ENCODE measurements at regions not wholly inside any gene's neighbourhood (a gene's known extent, or its start where the extent isn't known, plus 50 kb on each side); places are given as distances from the start of the nearest gene placed in this dataset.
A peak's percentile ranks its signal among the peaks of the same experiment; 100 is the strongest.
"Not testable (repeated sequence)": the region's sequence is repeated elsewhere in the genome, so short reads cannot be mapped to it uniquely, and the experiment has no call there.

- Histone ChIP-seq H4K20me1 (ENCODE audit: insufficient read depth, low read length) (no peaks in the 10 kb centered on the region), H3K4me1 (ENCODE audit: insufficient read depth, low read length) (no peaks in the 10 kb centered on the region), H3K79me2 (ENCODE audit: insufficient read depth, low read length) (no peaks in the 10 kb centered on the region), H3K9me3 (ENCODE audit: low read depth, low read length) (no peaks in the 10 kb centered on the region), H3K27ac (ENCODE audit: low read depth, low read length) (no peak overlapping the region), H3K27me3 (ENCODE audit: insufficient read depth, low read length) (no peaks in the 10 kb centered on the region), H3K4me3 (ENCODE audit: insufficient read depth, low read length) (no peak overlapping the region), H3K4me2 (ENCODE audit: insufficient read depth, low read length) (no peak overlapping the region), H2AFZ (ENCODE audit: low read length) (no peak overlapping the region), H3K36me3 (ENCODE audit: insufficient read depth, low read length) (no peaks in the 10 kb centered on the region)
- TF ChIP-seq CTCF (IDR thresholded peaks at IDR 0.05; ENCODE audit: extremely low read depth, low read depth, low read length) = no peak
- no peak for DNase-seq (ENCODE audit: insufficient read length, low spot score, missing footprints)
Measured at GRCh38 chr3:66933233-66933632, 64.9 kb upstream of the KBTBD8 start.

GRCh38 chr3:66934041-66934440 is 64.1 kb upstream of the KBTBD8 start:
- no peaks in the 10 kb centered on the region for H3K27me3 ChIP-seq (ENCODE audit: insufficient read depth, low read length)
- no peak overlapping the region for H3K4me2 ChIP-seq (ENCODE audit: insufficient read depth, low read length)
- no peaks in the 10 kb centered on the region for H3K9me3 ChIP-seq (ENCODE audit: low read depth, low read length)
- no peaks in the 10 kb centered on the region for H3K4me1 ChIP-seq (ENCODE audit: insufficient read depth, low read length)
- no peak overlapping the region for H3K27ac ChIP-seq (ENCODE audit: low read depth, low read length)
- H3K79me2 ChIP-seq (ENCODE audit: insufficient read depth, low read length) = no peaks in the 10 kb centered on the region
- H3K4me3 ChIP-seq (ENCODE audit: insufficient read depth, low read length) = no peak overlapping the region
- no peaks in the 10 kb centered on the region for H4K20me1 ChIP-seq (ENCODE audit: insufficient read depth, low read length)
- no peaks in the 10 kb centered on the region for H3K36me3 ChIP-seq (ENCODE audit: insufficient read depth, low read length)
- H2AFZ ChIP-seq (ENCODE audit: low read length) = no peak overlapping the region
- no peak for TF ChIP-seq CTCF (IDR thresholded peaks at IDR 0.05; ENCODE audit: extremely low read depth, low read depth, low read length)
- no peak for DNase-seq (ENCODE audit: insufficient read length, low spot score, missing footprints)

- H3K4me3 ChIP-seq (ENCODE audit: insufficient read depth, low read length) = no peak overlapping the region
- TF ChIP-seq CTCF (IDR thresholded peaks at IDR 0.05; ENCODE audit: extremely low read depth, low read depth, low read length) = no peak
- no peaks in the 10 kb centered on the region for H3K36me3 ChIP-seq (ENCODE audit: insufficient read depth, low read length)
- H3K79me2 ChIP-seq (ENCODE audit: insufficient read depth, low read length) = no peaks in the 10 kb centered on the region
- no peak overlapping the region for H3K4me2 ChIP-seq (ENCODE audit: insufficient read depth, low read length)
- H3K9me3 ChIP-seq (ENCODE audit: low read depth, low read length) = no peaks in the 10 kb centered on the region
- DNase-seq (ENCODE audit: insufficient read length, low spot score, missing footprints) = no peak
- H2AFZ ChIP-seq (ENCODE audit: low read length) = no peak overlapping the region
- no peaks in the 10 kb centered on the region for H4K20me1 ChIP-seq (ENCODE audit: insufficient read depth, low read length)
- no peak overlapping the region for H3K27ac ChIP-seq (ENCODE audit: low read depth, low read length)
- H3K4me1 ChIP-seq (ENCODE audit: insufficient read depth, low read length) = no peaks in the 10 kb centered on the region
- H3K27me3 ChIP-seq (ENCODE audit: insufficient read depth, low read length) = no peaks in the 10 kb centered on the region
Measured at GRCh38 chr3:66934725-66935124, 63.4 kb upstream of the KBTBD8 start.

- H4K20me1 ChIP-seq (ENCODE audit: insufficient read depth, low read length); H3K4me2 ChIP-seq (ENCODE audit: insufficient read depth, low read length); H3K36me3 ChIP-seq (ENCODE audit: insufficient read depth, low read length); H3K27me3 ChIP-seq (ENCODE audit: insufficient read depth, low read length); H3K79me2 ChIP-seq (ENCODE audit: insufficient read depth, low read length); H3K27ac ChIP-seq (ENCODE audit: low read depth, low read length); H3K4me3 ChIP-seq (ENCODE audit: insufficient read depth, low read length); H3K4me1 ChIP-seq (ENCODE audit: insufficient read depth, low read length); H3K9me3 ChIP-seq (ENCODE audit: low read depth, low read length): not testable (repeated sequence)
- DNase-seq (ENCODE audit: insufficient read length, low spot score, missing footprints) = peak; percentile 13
- H2AFZ ChIP-seq (ENCODE audit: low read length) = peak overlapping the region; percentile 35
Measured at GRCh38 chr3:66937041-66937440, 61.1 kb upstream of the KBTBD8 start.
